ENCODE measurements at regions not wholly inside any gene's neighbourhood (a gene's known extent, or its start where the extent isn't known, plus 50 kb on each side); places are given as distances from the start of the nearest gene placed in this dataset.

DNA sequence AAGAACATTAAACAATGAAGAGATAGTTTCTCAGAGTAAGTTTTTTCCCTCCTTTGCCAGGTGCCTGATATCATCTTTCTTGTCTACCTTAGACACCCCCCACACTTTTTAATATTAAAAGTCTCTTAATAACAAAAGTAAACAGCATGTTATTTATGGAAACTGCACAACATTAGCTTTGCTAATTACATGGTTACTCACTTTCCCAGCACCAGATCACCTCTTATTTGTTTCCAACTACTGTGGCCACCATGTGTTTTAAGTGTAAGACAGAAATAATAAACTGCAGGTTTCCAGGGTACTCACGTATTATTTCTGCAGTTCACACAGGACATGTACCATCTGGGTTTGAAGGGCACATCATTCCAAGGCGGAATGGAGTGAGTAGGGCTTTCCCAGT, 125.0 kb downstream of the TRMT11 start:
- TF ChIP-seq, protein P1, sequence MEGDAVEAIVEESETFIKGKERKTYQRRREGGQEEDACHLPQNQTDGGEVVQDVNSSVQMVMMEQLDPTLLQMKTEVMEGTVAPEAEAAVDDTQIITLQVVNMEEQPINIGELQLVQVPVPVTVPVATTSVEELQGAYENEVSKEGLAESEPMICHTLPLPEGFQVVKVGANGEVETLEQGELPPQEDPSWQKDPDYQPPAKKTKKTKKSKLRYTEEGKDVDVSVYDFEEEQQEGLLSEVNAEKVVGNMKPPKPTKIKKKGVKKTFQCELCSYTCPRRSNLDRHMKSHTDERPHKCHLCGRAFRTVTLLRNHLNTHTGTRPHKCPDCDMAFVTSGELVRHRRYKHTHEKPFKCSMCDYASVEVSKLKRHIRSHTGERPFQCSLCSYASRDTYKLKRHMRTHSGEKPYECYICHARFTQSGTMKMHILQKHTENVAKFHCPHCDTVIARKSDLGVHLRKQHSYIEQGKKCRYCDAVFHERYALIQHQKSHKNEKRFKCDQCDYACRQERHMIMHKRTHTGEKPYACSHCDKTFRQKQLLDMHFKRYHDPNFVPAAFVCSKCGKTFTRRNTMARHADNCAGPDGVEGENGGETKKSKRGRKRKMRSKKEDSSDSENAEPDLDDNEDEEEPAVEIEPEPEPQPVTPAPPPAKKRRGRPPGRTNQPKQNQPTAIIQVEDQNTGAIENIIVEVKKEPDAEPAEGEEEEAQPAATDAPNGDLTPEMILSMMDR (IDR thresholded peaks at IDR 0.05; ENCODE audit: insufficient read depth, low read depth, low read length) = no peak
- no peak for TF ChIP-seq EZH2 (IDR thresholded peaks at IDR 0.05; ENCODE audit: insufficient read depth, low read length)
